ENCODE measurements at regions not wholly inside any gene's neighbourhood (a gene's known extent, or its start where the extent isn't known, plus 50 kb on each side); places are given as distances from the start of the nearest gene placed in this dataset.

DNA sequence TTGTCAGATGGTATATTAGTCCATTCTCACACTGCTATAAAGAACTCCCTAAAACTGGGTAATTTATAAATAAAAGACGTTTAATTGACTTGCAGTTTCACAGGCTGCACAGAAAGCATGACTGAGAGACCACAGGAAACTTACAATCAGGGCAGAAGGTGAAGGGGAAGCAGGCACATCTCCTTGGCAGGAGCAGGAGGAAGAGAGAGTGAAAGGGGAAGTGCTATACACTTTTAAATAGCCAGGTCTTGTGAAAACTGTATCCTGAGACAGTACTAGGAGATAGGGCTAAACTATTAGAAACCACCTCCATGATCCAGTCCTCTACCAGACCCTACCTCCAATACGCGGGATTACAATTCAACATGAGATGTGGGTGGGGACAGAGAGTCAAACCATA lies 193.9 kb upstream of the KCNG1 start:
- DNase-seq, result no peak

DNA sequence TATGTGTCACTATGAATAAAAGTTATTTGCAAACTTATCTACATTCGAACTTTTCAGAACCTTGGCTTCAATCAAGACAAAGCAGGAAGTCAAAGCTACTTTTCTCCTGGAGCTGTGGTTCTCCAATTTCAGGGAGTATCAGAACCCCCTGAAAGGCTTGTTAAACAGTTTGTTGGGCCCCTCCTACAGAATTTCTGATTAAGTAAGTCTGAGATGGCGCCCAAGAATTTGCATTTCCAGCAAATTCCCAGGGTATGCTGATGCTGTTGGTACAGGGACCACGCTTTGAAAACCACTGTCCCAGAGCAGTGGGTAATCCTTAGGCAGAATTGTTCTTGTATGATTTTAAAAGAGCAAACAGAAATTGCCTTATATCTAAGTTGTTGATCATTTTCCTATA lies 189.9 kb upstream of the KCNG1 start:
- no peak for DNase-seq

DNA sequence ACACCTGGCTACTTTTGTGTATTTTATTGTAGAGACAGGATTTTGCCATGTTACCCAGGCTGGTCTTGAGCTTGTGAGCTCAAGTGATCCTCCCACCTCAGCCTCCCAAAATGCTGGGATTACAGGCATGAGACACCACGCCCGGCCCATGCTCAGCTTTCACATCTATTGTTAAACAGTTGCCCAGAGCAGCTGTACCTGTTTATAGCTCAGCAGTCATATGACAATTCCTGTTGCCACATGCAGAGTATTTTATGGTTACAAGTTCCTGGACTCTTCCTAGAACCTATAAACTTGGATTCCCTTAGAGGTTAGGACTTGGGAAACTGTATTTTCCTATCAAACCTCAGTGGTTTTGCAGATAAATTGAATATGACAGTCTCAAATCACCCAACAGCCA lies 188.3 kb upstream of the KCNG1 start:
- peak in 1 of 3 experiments; percentile 35 for DNase-seq

DNA sequence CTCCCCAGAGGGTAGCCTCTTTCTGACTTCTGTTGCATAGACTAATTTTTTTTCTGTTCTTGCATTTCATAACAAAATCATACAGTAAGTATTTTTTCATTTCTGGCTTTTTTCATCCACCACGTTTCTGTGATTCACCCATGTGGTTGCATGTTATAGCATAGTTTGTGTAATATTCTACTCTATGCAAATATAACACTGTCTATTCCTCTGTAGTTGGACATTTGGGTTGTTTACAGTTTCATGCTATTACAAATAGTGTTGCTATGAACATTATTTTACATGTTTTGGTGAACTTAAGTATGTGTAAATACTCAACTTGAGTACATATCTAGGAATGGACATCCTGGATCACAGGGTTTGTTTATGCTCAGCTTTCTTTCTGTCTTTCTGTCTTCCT lies 187.2 kb upstream of the KCNG1 start:
- no peak for DNase-seq

DNA sequence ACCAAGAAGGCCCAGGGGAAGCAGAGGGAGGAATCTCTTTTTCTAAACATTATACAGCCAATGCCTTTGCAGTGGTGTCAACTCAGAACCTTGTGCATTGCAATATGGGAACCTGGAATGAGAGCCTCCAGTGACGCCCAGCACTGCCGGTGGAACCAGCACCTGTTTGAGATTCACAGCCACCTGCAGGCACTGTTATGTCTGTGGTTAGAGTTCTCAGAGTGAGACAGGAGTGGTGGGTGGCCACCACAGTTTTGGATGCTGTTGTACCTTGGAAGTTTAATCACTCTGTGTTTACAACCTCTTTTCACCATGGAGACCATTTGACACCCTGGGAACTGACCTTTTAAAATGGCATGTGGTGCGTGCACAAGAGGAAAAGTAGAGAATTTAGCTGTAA lies 185.3 kb upstream of the KCNG1 start:
- DNase-seq, result peak in 1 of 3 experiments; percentile 34

DNA sequence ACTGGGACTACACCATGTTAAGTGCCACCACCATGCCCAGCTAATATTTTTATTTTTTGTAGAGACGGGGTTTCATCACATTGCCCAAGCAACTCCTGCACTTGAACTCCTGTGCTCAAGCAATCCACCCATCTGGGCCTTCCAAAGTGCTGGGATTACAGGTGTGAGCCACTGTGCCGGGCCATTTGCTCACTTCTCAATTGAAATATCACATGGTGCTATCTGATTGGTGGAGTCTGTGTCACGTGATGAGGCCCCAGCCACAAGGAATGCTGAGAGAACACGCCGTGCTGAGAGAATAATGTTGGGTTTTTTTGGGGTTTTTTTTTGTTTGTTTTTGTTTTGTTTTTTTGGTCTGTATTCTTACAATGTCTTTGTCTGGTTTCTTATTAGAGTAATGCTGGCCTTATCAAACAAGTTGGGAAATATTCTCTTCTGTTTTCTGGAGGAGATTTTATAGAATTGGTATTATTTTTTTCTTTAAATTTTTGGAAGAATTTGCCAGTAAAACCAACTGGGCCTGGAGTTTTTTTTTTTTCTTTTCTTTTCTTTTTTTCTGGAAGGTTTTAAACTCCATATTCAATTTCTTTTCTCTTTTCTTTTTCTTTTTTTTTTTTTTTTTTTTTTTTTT lies 183.2 kb upstream of the KCNG1 start:
- no peak for DNase-seq

DNA sequence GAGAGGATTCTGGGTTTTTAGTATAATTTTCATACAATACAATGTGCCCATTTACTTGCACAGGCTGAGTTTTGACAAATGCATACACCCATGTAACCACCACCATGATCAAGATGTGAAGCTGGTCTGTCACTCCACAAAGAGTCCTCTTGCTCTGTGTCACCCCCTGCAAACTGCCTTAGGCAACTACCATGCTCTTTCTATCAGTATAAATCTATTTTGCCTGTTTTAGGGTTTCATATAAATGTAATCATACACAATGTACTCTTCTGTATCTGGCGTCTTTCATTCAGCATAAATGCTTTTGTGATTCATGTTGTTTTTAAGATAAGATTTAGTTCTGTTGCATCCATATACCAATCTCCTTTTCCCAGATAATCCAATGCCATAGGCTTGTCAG lies 181.9 kb upstream of the KCNG1 start:
- no peak for DNase-seq

DNA sequence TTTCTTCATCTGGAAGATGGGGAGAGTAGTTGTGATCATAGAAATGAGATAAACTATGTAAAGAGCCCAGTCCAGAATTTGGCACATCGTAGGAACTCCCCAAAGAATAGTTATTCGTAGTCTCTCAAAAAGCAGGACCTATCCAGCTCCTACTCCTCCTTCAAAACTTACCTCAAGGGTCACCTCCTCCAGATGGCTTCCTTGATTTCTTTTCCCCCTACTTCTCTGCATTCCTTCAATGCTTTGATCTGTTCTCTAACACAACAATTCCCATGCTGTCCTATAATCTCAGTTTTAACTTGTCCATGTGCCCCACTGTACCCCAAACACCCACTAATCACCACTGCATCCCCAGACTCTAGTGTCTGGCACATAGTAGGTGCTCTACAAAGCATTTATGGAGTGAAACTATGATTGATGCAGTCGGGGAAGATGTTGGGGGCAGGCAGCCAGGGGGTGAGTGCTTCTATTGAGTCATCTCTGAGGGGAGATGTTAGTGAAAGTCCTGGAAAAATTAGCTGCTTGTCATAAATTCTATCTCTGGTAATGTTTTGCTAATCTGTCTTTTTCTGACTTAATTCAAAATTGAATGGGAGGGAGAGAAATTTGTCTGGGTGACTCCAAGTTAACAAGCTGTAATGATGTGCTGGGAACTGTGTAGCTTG lies 181.3 kb upstream of the KCNG1 start:
- no peak for DNase-seq

DNA sequence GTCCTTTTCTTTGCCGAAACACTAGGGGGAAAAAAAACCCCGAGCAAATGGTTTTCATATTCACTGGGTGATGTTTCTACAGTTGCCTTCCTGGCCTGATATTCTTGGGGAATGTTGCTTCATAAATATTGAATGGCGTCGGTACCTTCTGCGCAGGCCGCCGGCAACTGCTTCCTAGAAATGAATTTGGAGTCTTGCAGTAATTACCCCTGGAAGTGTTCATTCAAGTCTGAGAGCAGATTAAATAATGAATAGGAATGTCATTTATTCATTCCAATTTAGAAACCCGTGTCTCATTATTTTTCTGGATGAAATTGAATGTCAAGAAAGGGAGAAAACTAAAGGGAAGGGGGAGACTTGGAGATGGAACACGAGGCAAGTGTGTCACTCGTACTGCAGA lies 179.4 kb upstream of the KCNG1 start:
- DNase-seq, result no peak

DNA sequence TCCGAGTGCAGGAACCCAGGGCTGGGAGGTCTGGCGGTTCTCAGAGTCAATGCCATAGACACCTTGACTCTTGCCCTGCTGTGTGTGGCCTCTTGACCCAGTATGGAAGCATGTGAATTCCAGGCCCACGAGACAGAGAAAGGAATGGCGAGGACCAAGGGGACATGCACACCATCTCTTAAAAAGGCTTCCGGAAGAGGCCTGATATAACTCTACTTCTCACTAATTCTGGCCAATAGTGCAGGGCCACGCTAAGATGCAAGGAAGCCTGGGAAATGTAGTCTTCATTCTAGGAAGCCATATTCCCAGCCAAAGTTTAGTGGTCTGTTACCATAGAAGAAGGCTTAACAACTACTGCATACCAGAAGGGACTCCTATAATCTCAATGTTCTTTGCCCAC lies 177.0 kb upstream of the KCNG1 start:
- no peak for DNase-seq

DNA sequence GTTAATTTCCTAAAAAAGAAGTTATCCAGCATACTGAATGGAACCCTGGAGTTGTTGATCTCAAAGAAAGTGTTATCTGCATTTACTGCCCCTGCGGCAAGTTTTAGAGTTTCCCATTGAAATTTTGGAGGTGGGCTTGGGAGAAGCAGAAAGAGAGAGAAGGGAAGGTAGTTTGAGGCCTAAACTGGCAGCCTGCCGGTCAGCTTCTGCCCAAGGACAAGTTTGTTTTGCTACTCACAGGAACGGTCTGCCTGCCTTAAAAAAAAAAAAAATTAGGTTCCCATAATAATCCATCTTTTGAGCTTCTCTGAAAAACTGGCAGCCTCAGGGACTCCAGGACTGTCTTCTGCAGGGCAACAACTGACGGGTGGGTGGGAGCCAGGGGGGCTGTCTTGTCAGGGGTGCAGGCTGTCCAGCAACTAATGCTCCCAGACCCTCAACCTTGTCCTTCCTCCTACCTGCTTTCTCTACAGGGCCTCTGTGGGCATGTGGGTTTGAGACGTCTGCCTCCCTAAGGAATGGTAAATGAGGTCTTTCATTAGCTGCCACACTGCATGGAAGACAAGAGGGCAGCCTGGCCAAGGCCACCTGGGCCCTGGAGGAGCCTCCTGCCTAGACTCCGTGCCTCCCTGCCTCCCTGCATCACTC lies 176.1 kb upstream of the KCNG1 start:
- DNase-seq, result no peak

DNA sequence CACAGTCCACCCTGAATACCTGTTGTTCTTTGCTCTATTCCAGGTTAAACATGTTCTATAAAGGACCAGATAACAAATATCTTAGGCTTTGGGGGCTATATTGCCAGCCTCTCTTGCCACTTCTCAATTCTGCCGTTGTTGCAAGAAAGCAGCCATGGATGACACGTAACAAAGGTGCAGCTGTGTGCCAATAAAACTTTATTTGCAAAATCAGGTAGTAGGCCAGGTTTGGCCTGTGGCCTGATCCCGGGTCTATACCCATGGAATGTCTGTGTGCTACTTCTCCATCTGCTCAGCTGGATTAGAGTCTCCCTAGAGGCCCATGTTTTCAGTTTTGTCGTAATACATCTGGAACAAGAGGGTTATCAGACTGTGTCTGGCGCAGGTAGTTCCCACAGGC lies 175.3 kb upstream of the KCNG1 start:
- no peak for DNase-seq

DNA sequence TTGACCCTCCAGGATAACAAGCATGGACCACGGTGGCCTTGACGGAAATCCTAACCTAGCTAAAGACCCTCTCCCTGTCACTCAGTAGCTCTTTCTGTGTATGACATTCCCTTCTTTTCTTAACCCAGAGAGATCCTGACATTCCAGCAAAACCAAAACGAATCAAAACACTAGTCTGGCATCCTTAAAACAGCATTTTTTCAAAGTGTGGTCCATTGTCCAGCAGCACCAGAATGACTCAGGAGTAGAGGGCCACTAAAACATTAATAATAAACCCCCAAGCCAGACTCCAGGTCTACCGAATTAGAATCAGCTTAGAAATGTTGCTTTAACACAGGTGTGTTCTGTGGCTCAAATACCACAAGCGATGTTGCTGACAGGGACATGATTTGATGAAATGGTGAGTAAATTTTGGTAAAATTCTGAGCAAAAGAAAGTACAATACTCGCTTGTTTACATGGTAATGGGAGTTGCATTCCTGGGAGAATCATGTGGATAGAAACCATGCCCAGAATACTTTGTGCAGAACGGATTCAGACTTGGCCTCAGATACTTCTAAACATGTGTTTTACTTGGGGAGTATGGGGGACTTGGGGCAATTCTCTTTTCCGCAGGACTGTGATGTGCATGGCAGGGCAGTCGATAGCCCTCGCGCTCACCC lies 174.2 kb upstream of the KCNG1 start:
- no peak for DNase-seq

DNA sequence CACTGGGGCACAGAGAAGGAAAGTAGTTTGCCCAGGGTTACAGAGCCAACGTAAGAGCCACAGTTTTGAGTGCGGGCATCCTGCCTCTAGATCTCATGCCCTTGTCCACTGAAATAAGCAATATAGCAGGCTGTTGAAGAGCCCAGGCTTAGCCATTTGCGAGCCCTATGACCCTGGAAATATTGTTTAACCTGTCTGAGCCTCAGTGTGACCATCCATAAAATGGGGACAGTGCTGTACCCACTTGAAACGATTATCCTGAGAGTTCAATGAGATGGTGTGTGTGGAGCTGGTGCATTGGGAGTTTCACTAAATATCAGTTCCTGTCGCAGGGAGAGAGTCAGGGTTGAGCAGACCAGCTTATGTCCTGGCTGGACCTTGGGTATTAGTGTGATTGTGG lies 173.1 kb upstream of the KCNG1 start:
- DNase-seq, result no peak

DNA sequence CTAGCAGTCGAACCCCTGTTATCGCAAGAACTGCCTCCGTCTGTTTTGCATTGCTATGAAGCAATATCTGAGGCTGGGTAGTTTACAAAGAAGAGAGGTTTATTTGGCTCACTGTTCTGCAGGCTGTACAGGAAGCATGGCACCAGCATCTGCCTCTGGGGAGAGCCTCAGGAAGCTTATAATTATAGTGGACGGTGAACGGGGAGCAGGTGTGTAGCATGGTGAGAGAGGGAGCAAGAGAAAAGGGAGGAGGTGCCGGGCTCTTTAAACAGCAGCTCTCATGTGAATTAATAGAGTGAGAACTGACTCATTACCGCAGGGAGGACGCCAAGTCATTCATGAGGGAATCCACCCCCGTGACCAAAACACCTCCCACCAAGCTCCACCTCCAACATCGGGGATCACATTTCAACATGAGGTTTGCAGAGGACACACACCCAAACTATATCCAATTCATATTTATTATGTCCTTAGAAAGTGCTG lies 172.6 kb upstream of the KCNG1 start:
- no peak for DNase-seq

DNA sequence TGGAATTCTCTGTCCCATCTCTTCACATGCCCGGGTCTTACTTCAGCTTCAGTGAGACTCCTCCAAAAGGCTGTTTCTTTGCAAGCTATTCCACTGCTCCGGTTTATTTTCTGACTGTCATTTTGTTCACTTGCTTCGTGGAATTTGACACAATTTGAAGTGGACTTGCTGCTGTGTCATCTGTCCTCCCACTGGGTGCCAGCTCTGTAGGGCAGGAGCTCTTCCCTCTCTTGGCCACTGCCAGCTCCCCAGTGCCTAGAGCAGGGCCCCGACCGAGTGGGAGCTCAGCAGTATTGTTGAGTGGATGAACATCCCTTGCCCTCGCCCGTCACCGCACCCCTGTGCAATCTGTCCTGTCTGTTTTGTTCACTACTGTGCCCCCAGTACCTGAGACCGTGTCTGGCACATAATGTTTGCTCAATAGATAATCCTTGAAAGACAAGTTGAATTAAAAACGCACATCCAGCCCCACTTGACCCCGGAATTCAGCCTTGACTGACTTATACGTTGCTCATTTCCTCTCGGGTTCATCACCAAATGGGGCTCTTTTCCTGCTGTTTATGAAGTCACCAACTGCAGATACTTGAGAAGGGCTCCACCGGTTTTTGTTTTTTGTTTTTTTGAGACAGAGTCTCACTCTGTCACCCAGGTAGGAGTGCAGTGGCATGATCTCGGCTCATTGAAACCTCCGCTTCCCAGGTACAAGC lies 170.3 kb upstream of the KCNG1 start:
- no peak for DNase-seq

DNA sequence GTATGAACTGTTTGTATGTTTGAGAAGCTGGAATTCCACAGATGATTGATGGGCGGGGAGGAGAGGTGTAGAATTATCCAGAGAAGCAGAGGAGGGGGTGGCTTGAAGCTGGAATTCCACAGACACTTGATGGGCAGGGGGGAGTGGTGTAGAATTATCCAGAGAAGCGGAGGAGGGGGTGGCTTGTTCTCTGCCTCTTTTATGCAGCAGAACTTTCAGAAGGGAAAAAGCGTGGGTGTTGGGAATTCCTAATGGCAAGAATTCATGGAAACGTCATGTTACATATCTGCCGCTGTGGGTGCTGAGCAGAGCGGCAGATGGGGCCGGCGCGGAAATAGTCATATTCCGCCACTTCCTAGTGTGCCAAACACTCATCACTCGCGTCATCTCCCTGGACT lies 167.9 kb upstream of the KCNG1 start:
- no peak for DNase-seq

DNA sequence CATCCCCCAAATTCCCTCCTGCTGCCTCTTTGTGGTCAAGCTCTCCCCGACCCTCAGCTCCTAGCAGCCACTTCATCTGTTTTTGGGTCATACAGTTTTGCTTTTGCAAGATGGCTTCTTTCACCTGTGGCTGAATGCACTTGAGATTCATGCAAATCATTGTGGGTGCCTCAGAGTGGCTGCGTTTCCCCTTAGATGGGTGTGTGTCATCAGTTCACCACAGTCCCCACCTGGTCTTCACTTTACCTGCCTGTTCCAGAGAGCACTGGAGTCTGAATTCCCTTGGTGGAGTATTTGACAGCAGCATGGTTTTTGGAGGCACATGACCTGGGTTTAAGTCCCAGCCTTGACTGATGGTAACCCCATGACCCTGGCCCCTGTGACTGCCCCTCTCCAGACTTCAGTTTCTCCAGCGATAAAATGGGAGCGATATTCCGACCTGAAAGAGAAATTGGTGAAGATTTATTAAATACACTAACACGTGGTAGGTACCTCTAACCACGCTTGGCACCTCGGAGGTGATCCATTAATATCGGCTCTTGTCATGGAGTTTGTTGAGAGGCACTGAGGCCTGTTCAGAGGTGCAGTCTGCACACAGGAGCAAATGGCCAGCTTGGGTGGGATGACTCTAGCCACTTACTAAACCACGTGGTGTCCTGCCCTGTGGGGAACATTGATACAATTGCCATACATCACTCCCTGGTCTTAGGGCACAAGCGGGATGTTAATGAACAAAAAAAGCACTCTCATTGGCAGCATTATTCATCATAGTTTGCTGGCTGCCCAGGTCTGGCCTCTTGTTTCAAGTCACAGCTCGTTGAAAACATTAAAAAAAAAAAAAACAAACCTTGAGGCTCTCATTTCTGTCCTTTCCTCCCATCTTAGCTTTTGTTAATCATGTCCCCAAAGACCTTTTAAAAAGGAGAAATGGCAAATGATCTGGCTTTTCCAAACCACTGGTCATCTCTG lies 167.2 kb upstream of the KCNG1 start:
- DNase-seq, result no peak

DNA sequence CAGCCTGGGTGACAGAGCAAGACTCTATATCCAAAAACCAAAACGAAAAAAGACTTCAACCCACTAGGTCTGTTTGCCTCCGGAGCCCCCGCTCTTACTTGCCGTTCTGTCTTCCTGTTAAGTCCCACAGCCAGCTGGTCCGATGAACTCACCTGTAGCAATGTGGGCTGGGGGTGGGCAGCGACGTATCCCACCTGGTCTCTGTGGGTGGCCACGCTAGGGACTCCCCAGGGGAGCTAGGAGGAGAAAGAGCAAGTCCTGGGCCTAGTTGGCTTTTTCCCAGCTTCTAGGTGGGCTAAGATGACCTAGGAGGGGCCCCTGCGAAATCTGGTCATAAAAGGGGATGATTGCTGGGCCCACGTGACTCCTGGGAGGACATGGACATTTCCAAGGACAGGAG lies 166.0 kb upstream of the KCNG1 start:
- DNase-seq, result no peak

DNA sequence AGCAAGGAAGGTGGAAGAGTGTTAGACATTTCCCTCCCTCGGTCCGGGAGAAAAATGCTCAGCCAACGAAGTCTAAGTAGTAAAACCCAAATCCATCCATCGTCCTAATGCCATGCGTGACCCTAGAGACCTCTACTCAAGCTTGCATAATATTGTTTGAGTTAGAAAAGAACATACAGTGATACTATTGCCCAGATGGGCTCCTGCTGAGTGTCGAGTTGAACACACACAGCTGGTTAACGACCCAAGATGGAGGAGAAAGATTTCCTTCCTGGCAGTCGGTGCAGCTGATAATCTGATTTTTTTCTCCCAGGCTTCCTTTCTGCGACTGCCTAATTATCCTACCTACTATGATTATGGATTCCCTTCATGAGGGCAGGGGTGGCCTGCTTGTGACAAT lies 164.4 kb upstream of the KCNG1 start:
- peak in 2 of 3 experiments; percentile 21 to 60 for DNase-seq

DNA sequence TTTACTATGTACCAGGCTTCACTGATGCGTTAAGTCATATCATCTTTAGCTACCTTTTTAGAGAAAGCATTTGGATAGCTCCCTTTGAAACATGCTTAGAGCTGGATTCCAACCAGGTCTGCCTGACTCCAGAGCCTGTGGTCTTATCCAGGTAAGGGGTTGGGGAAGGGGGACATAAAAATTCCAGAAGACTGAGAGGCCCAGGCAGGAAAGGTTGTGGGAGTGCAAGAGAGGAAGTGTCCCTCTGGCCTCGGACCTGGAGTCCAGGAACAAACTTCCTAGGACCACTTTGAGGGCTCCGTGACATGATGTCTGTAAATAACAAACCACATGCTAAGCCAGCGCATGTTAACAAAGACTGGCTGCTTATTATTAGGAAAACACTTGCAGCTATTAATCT lies 163.0 kb upstream of the KCNG1 start:
- DNase-seq, result no peak

DNA sequence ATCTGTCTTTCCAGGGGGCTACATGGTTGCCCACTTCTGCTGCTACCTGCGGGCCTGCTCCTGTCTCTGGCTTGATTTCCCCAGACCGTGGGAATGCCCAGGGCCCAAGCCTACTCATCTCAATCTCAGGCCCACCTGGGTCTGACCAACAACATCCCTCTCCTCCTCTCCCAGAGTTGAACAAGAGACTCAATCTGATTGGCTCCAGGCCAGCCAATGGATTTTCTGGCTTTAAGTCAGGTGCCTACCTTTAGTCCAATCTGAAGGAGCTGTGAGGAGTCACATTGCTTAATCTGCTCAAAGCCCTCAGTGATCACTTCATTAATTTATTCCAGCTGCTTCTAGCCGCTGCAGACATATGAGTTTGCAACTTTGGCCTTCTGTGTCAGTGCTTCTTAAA lies 162.4 kb upstream of the KCNG1 start:
- no peak for DNase-seq

All from NCI-H1417 (cell line).